Endothelial cell of hepatic sinusoid (primary cell): ENCODE measurements at regions not wholly inside any gene's neighbourhood (a gene's known extent, or its start where the extent isn't known, plus 50 kb on each side); places are given as distances from the start of the nearest gene placed in this dataset.

Experiments used
- in situ Hi-C: cut with HindIII; loops from 2 replicates; pipeline ENCODE4 v1.10.0; 2017; ENCODE audit warnings: low sequenced_read_pairs

- in situ Hi-C loops, result no loop called here
Observed at GRCh38 chr9:26597542-26598149, 295.0 kb downstream of the CAAP1 start.

GRCh38 chr9:26579056-26579455 lies 313.5 kb downstream of the CAAP1 start:
- in situ Hi-C loops, result no loop called here

- in situ Hi-C loops, result no loop called here
Observed at GRCh38 chr9:26574898-26575440, 317.6 kb downstream of the CAAP1 start.

GRCh38 chr9:26574256-26574655 lies 318.3 kb downstream of the CAAP1 start:
- in situ Hi-C loops, result no loop called here

GRCh38 chr9:26567976-26568375 lies 324.6 kb downstream of the CAAP1 start:
- in situ Hi-C loops, result no loop called here

- in situ Hi-C loops, result no loop called here
Observed at GRCh38 chr9:26566141-26566540, 326.5 kb downstream of the CAAP1 start.

GRCh38 chr9:26565118-26565517 lies 327.5 kb downstream of the CAAP1 start:
- in situ Hi-C loops, result no loop called here

GRCh38 chr9:26562338-26562737 lies 330.3 kb downstream of the CAAP1 start:
- in situ Hi-C loops, result no loop called here

GRCh38 chr9:26561928-26562327 lies 330.7 kb downstream of the CAAP1 start:
- in situ Hi-C loops, result no loop called here

- in situ Hi-C loops, result no loop called here
Observed at GRCh38 chr9:26559506-26559905, 333.1 kb downstream of the CAAP1 start.

GRCh38 chr9:26551971-26552370 lies 340.6 kb downstream of the CAAP1 start:
- in situ Hi-C loops, result no loop called here

- in situ Hi-C loops, result no loop called here
Observed at GRCh38 chr9:26551451-26551850, 341.2 kb downstream of the CAAP1 start.

GRCh38 chr9:26548781-26549290 lies 343.8 kb downstream of the CAAP1 start:
- in situ Hi-C loops, result loop anchor here (25.0 kb wide), 1 partner anchor 113 kb away; no protein-coding TSS in a partner anchor

GRCh38 chr9:26539867-26540493 lies 352.6 kb downstream of the CAAP1 start:
- in situ Hi-C loops, result loop anchor here (25.0 kb wide), 1 partner anchor 122 kb away; no protein-coding TSS in a partner anchor

- in situ Hi-C loops, result loop anchor here (25.0 kb wide), 1 partner anchor 125 kb away; no protein-coding TSS in a partner anchor
Observed at GRCh38 chr9:26537211-26537610, 355.4 kb downstream of the CAAP1 start.

- in situ Hi-C loops, result loop anchor here (25.0 kb wide), 1 partner anchor 127 kb away; no protein-coding TSS in a partner anchor
Observed at GRCh38 chr9:26535151-26535550, 357.5 kb downstream of the CAAP1 start.

- in situ Hi-C loops, result loop anchor here (25.0 kb wide), 1 partner anchor 131 kb away; no protein-coding TSS in a partner anchor
Observed at GRCh38 chr9:26530841-26531240, 361.8 kb downstream of the CAAP1 start.

GRCh38 chr9:26527931-26528330 lies 364.7 kb downstream of the CAAP1 start:
- in situ Hi-C loops, result loop anchor here (25.0 kb wide), 1 partner anchor 134 kb away; no protein-coding TSS in a partner anchor

GRCh38 chr9:26524267-26524666 lies 368.3 kb downstream of the CAAP1 start:
- in situ Hi-C loops, result no loop called here

- in situ Hi-C loops, result no loop called here
Observed at GRCh38 chr9:26523577-26523976, 369.0 kb downstream of the CAAP1 start.

GRCh38 chr9:26520141-26520540 lies 372.5 kb downstream of the CAAP1 start:
- in situ Hi-C loops, result no loop called here
